ENCODE measurements at regions not wholly inside any gene's neighbourhood (a gene's known extent, or its start where the extent isn't known, plus 50 kb on each side); places are given as distances from the start of the nearest gene placed in this dataset.

GRCh38 chr1:209328196-209328595 is 255.3 kb upstream of the CAMK1G start:
- Histone ChIP-seq H3K9me3 (replicated peaks; ENCODE audit: insufficient read depth, low read length) (no peaks in the 10 kb centered on the region), H3K4me2 (ENCODE audit: low read depth, low read length) (no peak overlapping the region), H4K20me1 (ENCODE audit: insufficient read depth, low read length) (no peaks in the 10 kb centered on the region), H3K36me3 (replicated peaks; ENCODE audit: insufficient read depth, low read length) (no peaks in the 10 kb centered on the region), H3K79me2 (ENCODE audit: low read length) (no peaks in the 10 kb centered on the region), H3K9ac (ENCODE audit: low read length) (no peak overlapping the region), H2AFZ (ENCODE audit: low read length) (no peak overlapping the region), H3K9me2 (replicated peaks; ENCODE audit: insufficient read depth, low read length) (no peaks in the 10 kb centered on the region), H3K4me3 (ENCODE audit: low read length) (no peak overlapping the region), H3K27me3 (replicated peaks; ENCODE audit: insufficient read depth, low read length) (no peaks in the 10 kb centered on the region), H3K27ac (ENCODE audit: low read length) (no peak overlapping the region), H3K4me1 (ENCODE audit: low read length) (no peaks in the 10 kb centered on the region), H3F3A (ENCODE audit: insufficient read depth, low read length) (no peaks in the 10 kb centered on the region)
- TF ChIP-seq EZH2 (optimal IDR thresholded peaks at IDR 0.05; ENCODE audit: low read depth, low read length): no peak
- no peak for TF ChIP-seq CTCF (IDR thresholded peaks at IDR 0.05; ENCODE audit: low read length)
- no peak for TF ChIP-seq EZH2phosphoT487 (IDR thresholded peaks at IDR 0.05; ENCODE audit: low read length)
- DNase-seq: no peak

GRCh38 chr1:209335178-209335577 is 248.3 kb upstream of the CAMK1G start:
- Histone ChIP-seq H3K27ac (ENCODE audit: low read length) (no peak overlapping the region), H2AFZ (ENCODE audit: low read length) (no peak overlapping the region), H3K36me3 (replicated peaks; ENCODE audit: insufficient read depth, low read length) (no peaks in the 10 kb centered on the region), H3K79me2 (ENCODE audit: low read length) (no peaks in the 10 kb centered on the region), H3F3A (ENCODE audit: insufficient read depth, low read length) (no peaks in the 10 kb centered on the region), H3K4me3 (ENCODE audit: low read length) (no peak overlapping the region), H3K27me3 (replicated peaks; ENCODE audit: insufficient read depth, low read length) (no peaks in the 10 kb centered on the region), H3K9ac (ENCODE audit: low read length) (no peak overlapping the region), H3K4me2 (ENCODE audit: low read depth, low read length) (no peak overlapping the region), H4K20me1 (ENCODE audit: insufficient read depth, low read length) (no peaks in the 10 kb centered on the region), H3K9me2 (replicated peaks; ENCODE audit: insufficient read depth, low read length) (no peaks in the 10 kb centered on the region), H3K4me1 (ENCODE audit: low read length) (no peaks in the 10 kb centered on the region), H3K9me3 (replicated peaks; ENCODE audit: insufficient read depth, low read length) (no peaks in the 10 kb centered on the region)
- peak; percentile 51 for DNase-seq
- TF ChIP-seq EZH2 (optimal IDR thresholded peaks at IDR 0.05; ENCODE audit: low read depth, low read length) (no peak), CTCF (IDR thresholded peaks at IDR 0.05; ENCODE audit: low read length) (peak; percentile 91), EZH2phosphoT487 (IDR thresholded peaks at IDR 0.05; ENCODE audit: low read length) (no peak)

- Histone ChIP-seq H3K4me1 (ENCODE audit: low read length) (no peaks in the 10 kb centered on the region), H3K4me2 (ENCODE audit: low read depth, low read length) (no peak overlapping the region), H3F3A (ENCODE audit: insufficient read depth, low read length) (no peaks in the 10 kb centered on the region), H3K9me2 (replicated peaks; ENCODE audit: insufficient read depth, low read length) (no peaks in the 10 kb centered on the region), H3K27me3 (replicated peaks; ENCODE audit: insufficient read depth, low read length) (no peaks in the 10 kb centered on the region), H4K20me1 (ENCODE audit: insufficient read depth, low read length) (no peaks in the 10 kb centered on the region), H3K36me3 (replicated peaks; ENCODE audit: insufficient read depth, low read length) (no peaks in the 10 kb centered on the region), H3K9ac (ENCODE audit: low read length) (no peak overlapping the region), H3K4me3 (ENCODE audit: low read length) (no peak overlapping the region), H2AFZ (ENCODE audit: low read length) (no peak overlapping the region), H3K79me2 (ENCODE audit: low read length) (no peaks in the 10 kb centered on the region), H3K27ac (ENCODE audit: low read length) (no peak overlapping the region), H3K9me3 (replicated peaks; ENCODE audit: insufficient read depth, low read length) (no peaks in the 10 kb centered on the region)
- DNase-seq: no peak
- TF ChIP-seq CTCF (IDR thresholded peaks at IDR 0.05; ENCODE audit: low read length) (no peak), EZH2phosphoT487 (IDR thresholded peaks at IDR 0.05; ENCODE audit: low read length) (no peak), EZH2 (optimal IDR thresholded peaks at IDR 0.05; ENCODE audit: low read depth, low read length) (no peak)
These were observed 242.4 kb upstream of the CAMK1G start for GRCh38 chr1:209341146-209341545.

Measured in MM.1S (cell line).